ENCODE measurements at regions not wholly inside any gene's neighbourhood (a gene's known extent, or its start where the extent isn't known, plus 50 kb on each side); places are given as distances from the start of the nearest gene placed in this dataset.

DNA sequence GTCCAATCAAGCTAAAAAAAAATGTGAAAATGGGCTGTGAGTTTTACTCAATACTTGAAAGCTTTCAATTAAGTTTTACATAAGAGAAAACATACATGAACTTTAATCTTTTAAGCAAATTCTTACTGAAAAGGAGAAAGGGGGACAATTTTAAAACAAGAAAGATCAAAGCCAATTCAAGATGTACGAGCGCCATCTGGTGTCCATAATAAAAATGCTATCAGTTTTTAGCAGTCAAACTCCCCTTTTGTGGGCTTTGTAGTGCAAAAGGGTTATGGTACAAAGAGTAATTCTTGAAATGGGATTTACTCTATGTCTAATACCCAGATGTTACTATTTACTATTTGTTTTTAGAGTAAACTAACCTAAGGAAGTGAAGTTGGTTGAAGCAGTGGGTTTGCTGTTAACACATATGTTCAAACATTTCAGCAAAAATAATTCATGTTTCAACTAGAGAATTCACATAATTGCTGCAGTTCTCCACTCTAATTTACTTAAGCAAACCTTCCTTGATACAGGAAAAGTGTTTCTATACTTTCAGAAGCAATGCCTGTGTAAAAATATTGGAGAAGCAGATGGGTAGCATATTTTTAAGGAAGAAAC, 228.2 kb upstream of the TYRP1 start:
- TF ChIP-seq, protein P1, sequence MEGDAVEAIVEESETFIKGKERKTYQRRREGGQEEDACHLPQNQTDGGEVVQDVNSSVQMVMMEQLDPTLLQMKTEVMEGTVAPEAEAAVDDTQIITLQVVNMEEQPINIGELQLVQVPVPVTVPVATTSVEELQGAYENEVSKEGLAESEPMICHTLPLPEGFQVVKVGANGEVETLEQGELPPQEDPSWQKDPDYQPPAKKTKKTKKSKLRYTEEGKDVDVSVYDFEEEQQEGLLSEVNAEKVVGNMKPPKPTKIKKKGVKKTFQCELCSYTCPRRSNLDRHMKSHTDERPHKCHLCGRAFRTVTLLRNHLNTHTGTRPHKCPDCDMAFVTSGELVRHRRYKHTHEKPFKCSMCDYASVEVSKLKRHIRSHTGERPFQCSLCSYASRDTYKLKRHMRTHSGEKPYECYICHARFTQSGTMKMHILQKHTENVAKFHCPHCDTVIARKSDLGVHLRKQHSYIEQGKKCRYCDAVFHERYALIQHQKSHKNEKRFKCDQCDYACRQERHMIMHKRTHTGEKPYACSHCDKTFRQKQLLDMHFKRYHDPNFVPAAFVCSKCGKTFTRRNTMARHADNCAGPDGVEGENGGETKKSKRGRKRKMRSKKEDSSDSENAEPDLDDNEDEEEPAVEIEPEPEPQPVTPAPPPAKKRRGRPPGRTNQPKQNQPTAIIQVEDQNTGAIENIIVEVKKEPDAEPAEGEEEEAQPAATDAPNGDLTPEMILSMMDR (tag by site-specific recombination; IDR thresholded peaks at IDR 0.05): no peak
- TF ChIP-seq, protein P2, sequence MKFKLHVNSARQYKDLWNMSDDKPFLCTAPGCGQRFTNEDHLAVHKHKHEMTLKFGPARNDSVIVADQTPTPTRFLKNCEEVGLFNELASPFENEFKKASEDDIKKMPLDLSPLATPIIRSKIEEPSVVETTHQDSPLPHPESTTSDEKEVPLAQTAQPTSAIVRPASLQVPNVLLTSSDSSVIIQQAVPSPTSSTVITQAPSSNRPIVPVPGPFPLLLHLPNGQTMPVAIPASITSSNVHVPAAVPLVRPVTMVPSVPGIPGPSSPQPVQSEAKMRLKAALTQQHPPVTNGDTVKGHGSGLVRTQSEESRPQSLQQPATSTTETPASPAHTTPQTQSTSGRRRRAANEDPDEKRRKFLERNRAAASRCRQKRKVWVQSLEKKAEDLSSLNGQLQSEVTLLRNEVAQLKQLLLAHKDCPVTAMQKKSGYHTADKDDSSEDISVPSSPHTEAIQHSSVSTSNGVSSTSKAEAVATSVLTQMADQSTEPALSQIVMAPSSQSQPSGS (tag by site-specific recombination; IDR thresholded peaks at IDR 0.05; ENCODE audit: low read depth): no peak

Measured in HEK293 (cell line).